ENCODE measurements at regions not wholly inside any gene's neighbourhood (a gene's known extent, or its start where the extent isn't known, plus 50 kb on each side); places are given as distances from the start of the nearest gene placed in this dataset.

- no peak for TF ChIP-seq CTCF (IDR thresholded peaks at IDR 0.05; ENCODE audit: control insufficient read depth, extremely low read depth, insufficient read depth)
These were observed 138.2 kb upstream of the RORB start for GRCh38 chr9:74358959-74359358.

GRCh38 chr9:74361508-74361907 lies 135.6 kb upstream of the RORB start:
- TF ChIP-seq CTCF (IDR thresholded peaks at IDR 0.05; ENCODE audit: control insufficient read depth, extremely low read depth, insufficient read depth), result no peak
- no peak for DNase-seq (ENCODE audit: low read depth)
- H3K4me3 ChIP-seq (ENCODE audit: low read depth, low read length), result no peak overlapping the region

More at GRCh38 chr9:74358959-74359358, 138.2 kb upstream of the RORB start:
- H3K4me3 ChIP-seq (ENCODE audit: low read depth, low read length), result no peak overlapping the region
- no peak for DNase-seq (ENCODE audit: low read depth)

GRCh38 chr9:74362423-74362822 lies 134.7 kb upstream of the RORB start:
- no peak overlapping the region for H3K4me3 ChIP-seq (ENCODE audit: low read depth, low read length)
- no peak for TF ChIP-seq CTCF (IDR thresholded peaks at IDR 0.05; ENCODE audit: control insufficient read depth, extremely low read depth, insufficient read depth)
- no peak for DNase-seq (ENCODE audit: low read depth)

- TF ChIP-seq CTCF (IDR thresholded peaks at IDR 0.05; ENCODE audit: control insufficient read depth, extremely low read depth, insufficient read depth), result no peak
These were observed 131.0 kb upstream of the RORB start for GRCh38 chr9:74366111-74366510.

GRCh38 chr9:74369844-74370243 lies 127.3 kb upstream of the RORB start:
- no peak for TF ChIP-seq CTCF (IDR thresholded peaks at IDR 0.05; ENCODE audit: control insufficient read depth, extremely low read depth, insufficient read depth)
- no peak for DNase-seq (ENCODE audit: low read depth)
- no peak overlapping the region for H3K4me3 ChIP-seq (ENCODE audit: low read depth, low read length)

More at GRCh38 chr9:74366111-74366510, 131.0 kb upstream of the RORB start:
- no peak for DNase-seq (ENCODE audit: low read depth)
- no peak overlapping the region for H3K4me3 ChIP-seq (ENCODE audit: low read depth, low read length)

- H3K4me3 ChIP-seq (ENCODE audit: low read depth, low read length), result no peak overlapping the region
- TF ChIP-seq CTCF (IDR thresholded peaks at IDR 0.05; ENCODE audit: control insufficient read depth, extremely low read depth, insufficient read depth), result no peak
- DNase-seq (ENCODE audit: low read depth), result no peak
These were observed 123.8 kb upstream of the RORB start for GRCh38 chr9:74373348-74373747.

GRCh38 chr9:74379718-74380117 lies 117.4 kb upstream of the RORB start:
- DNase-seq (ENCODE audit: low read depth), result peak; percentile 39
- TF ChIP-seq CTCF (IDR thresholded peaks at IDR 0.05; ENCODE audit: control insufficient read depth, extremely low read depth, insufficient read depth), result peak; percentile 85
- no peak overlapping the region for H3K4me3 ChIP-seq (ENCODE audit: low read depth, low read length)

Measured in LNCaP clone FGC (cell line).